ENCODE measurements at regions not wholly inside any gene's neighbourhood (a gene's known extent, or its start where the extent isn't known, plus 50 kb on each side); places are given as distances from the start of the nearest gene placed in this dataset.

- Histone ChIP-seq H3K9ac (replicated peaks in 1 of 4; ENCODE audit: extremely low read depth in 1 of 4, low read depth in 3 of 4, low read length in 3 of 4) (no peak overlapping the region), H3K14ac (ENCODE audit: insufficient read length) (no peak overlapping the region), H3K9me3 (ENCODE audit: insufficient read depth in 2 of 2, low read depth in 1 of 2, low read length in 1 of 2) (no peaks in the 10 kb centered on the region), H3K4me3 (ENCODE audit: extremely low read depth in 1 of 4, insufficient read depth in 2 of 4, low read depth in 3 of 4, low read length in 4 of 4) (no peak overlapping the region), H3K23me2 (ENCODE audit: low read depth, low read length) (no peaks in the 10 kb centered on the region), H2BK120ac (replicated peaks; ENCODE audit: low read depth, low read length) (no peak overlapping the region), H4K91ac (replicated peaks; ENCODE audit: insufficient read length, low read length) (no peak overlapping the region), H3K56ac (replicated peaks; ENCODE audit: insufficient read length, low read depth, low read length) (no peak overlapping the region), H3K18ac (ENCODE audit: extremely low read depth, low read length) (no peak overlapping the region), H3K27ac (ENCODE audit: low read depth, low read length) (no peak overlapping the region), H2BK5ac (ENCODE audit: low read depth, low read length) (no peak overlapping the region), H4K5ac (ENCODE audit: insufficient read length, low read depth, low read length) (no peak overlapping the region), H3K79me1 (ENCODE audit: low read depth, low read length) (no peaks in the 10 kb centered on the region), H4K8ac (ENCODE audit: extremely low read depth, insufficient read depth, low read length) (no peak overlapping the region), H3K27me3 (replicated peaks in 1 of 4; ENCODE audit: control insufficient read depth in 3 of 4, extremely low read depth in 1 of 4, insufficient read depth in 3 of 4, low read length in 3 of 4) (no peaks in the 10 kb centered on the region), H3K4ac (replicated peaks; ENCODE audit: insufficient read length, low read depth, low read length) (no peak overlapping the region), H3K36me3 (ENCODE audit: control insufficient read depth in 2 of 4, insufficient read depth in 4 of 4, low read length in 3 of 4) (no peaks in the 10 kb centered on the region; a peak in 1 of 8 replicates), H2AK5ac (ENCODE audit: low read depth, low read length) (no peak overlapping the region), H3K23ac (ENCODE audit: insufficient read length) (no peak overlapping the region), H4K20me1 (replicated peaks in 1 of 2; ENCODE audit: control insufficient read depth in 1 of 2, insufficient read depth in 2 of 2, low read length in 2 of 2) (no peaks in the 10 kb centered on the region), H2BK12ac (ENCODE audit: low read depth, low read length) (no peak overlapping the region), H2AFZ (ENCODE audit: low read length) (no peak overlapping the region), H3K4me1 (replicated peaks in 1 of 4; ENCODE audit: control insufficient read depth in 3 of 4, insufficient read depth in 4 of 4, low read length in 3 of 4) (no peaks in the 10 kb centered on the region), H3K4me2 (ENCODE audit: insufficient read depth in 1 of 2, low read depth in 2 of 2, low read length in 2 of 2) (no peak overlapping the region), H2BK15ac (ENCODE audit: low read length) (no peak overlapping the region), H3K79me2 (ENCODE audit: control insufficient read depth in 1 of 2, insufficient read depth in 2 of 2, low read length in 2 of 2) (no peaks in the 10 kb centered on the region), H2BK20ac (ENCODE audit: low read length) (no peak overlapping the region)
- FAIRE-seq (no peak), DNase-seq (ENCODE audit: low read depth in 1 of 2, low spot score in 2 of 2) (no peak)
- ChIA-PET POLR2A (ENCODE audit: partially characterized antibody) (no interaction called here), CTCF (ENCODE audit: partially characterized antibody) (interaction anchor here (0.6 to 1.2 kb wide), 2 partner anchors 14 to 403 kb away, joined by 3 to 7 read pairs; no protein-coding TSS in a partner anchor)
- no peak for TF ChIP-seq TAF7 (optimal IDR thresholded peaks at IDR 0.05; ENCODE audit: borderline replicate concordance, low read depth, low read length)
- TF ChIP-seq POLR2A (IDR thresholded peaks at IDR 0.05; ENCODE audit: control extremely low read depth in 1 of 2, low read depth in 2 of 2, low read length in 2 of 2): no peak
- no peak for TF ChIP-seq CTBP2 (IDR thresholded peaks at IDR 0.05; ENCODE audit: borderline replicate concordance, insufficient read depth, insufficient read length, low read length)
- no peak for TF ChIP-seq BRCA1 (IDR thresholded peaks at IDR 0.05; ENCODE audit: low read depth, low read length)
- whole genome bisulfite sequencing, 2 experiments (ENCODE audit: extremely low coverage in 1 of 2, insufficient coverage in 1 of 2, insufficient read length in 1 of 2, insufficient replicate concordance in 2 of 2, low coverage in 1 of 2, low lambda C conversion rate in 2 of 2, missing lambda C conversion rate in 1 of 2): 91% methylated on average over 7 of the region's 7 CpGs; no CpG with 5 or more reads in 1 of the 2 experiments
Observed at GRCh38 chr9:99465231-99465907, 243.3 kb downstream of the SEC61B start.
